ENCODE measurements at regions not wholly inside any gene's neighbourhood (a gene's known extent, or its start where the extent isn't known, plus 50 kb on each side); places are given as distances from the start of the nearest gene placed in this dataset.
"Not testable (repeated sequence)": the region's sequence is repeated elsewhere in the genome, so short reads cannot be mapped to it uniquely, and the experiment has no call there.

GRCh38 chrX:144612076-144612475 is 635.2 kb upstream of the SPANXN1 start:
- no peaks in the 10 kb centered on the region for H3K4me1 ChIP-seq
- no peaks in the 10 kb centered on the region for H3K9me3 ChIP-seq
- no peak overlapping the region for H3K27ac ChIP-seq
- H3K36me3 ChIP-seq, result no peaks in the 10 kb centered on the region
- no peak for DNase-seq (ENCODE audit: low spot score)
- no peak for TF ChIP-seq CTCF (IDR thresholded peaks at IDR 0.05)
- H3K27me3 ChIP-seq, result no peaks in the 10 kb centered on the region
- no peak overlapping the region for H3K4me3 ChIP-seq

- no peak overlapping the region for H3K27ac ChIP-seq
- no peak overlapping the region for H3K4me3 ChIP-seq
- no peaks in the 10 kb centered on the region for H3K36me3 ChIP-seq
- no peak for TF ChIP-seq CTCF (IDR thresholded peaks at IDR 0.05)
- no peaks in the 10 kb centered on the region for H3K27me3 ChIP-seq
- H3K4me1 ChIP-seq, result no peaks in the 10 kb centered on the region
- no peaks in the 10 kb centered on the region for H3K9me3 ChIP-seq
- no peak for DNase-seq (ENCODE audit: low spot score)
Measured at GRCh38 chrX:144616317-144616716, 631.0 kb upstream of the SPANXN1 start.

GRCh38 chrX:144627947-144628346 is 619.4 kb upstream of the SPANXN1 start:
- Histone ChIP-seq H3K9me3 (no peaks in the 10 kb centered on the region), H3K27ac (no peak overlapping the region), H3K4me3 (no peak overlapping the region), H3K4me1 (no peaks in the 10 kb centered on the region), H3K27me3 (no peaks in the 10 kb centered on the region), H3K36me3 (no peaks in the 10 kb centered on the region)
- no peak for TF ChIP-seq CTCF (IDR thresholded peaks at IDR 0.05)
- DNase-seq (ENCODE audit: low spot score), result no peak

- H3K4me3 ChIP-seq, H3K36me3 ChIP-seq: not testable (repeated sequence)
Measured at GRCh38 chrX:144634451-144634850, 612.9 kb upstream of the SPANXN1 start.

GRCh38 chrX:144637731-144638130 is 609.6 kb upstream of the SPANXN1 start:
- Histone ChIP-seq H3K27ac (no peak overlapping the region), H3K4me3 (no peak overlapping the region), H3K9me3 (no peaks in the 10 kb centered on the region), H3K4me1 (no peaks in the 10 kb centered on the region), H3K36me3 (no peaks in the 10 kb centered on the region), H3K27me3 (no peaks in the 10 kb centered on the region)
- TF ChIP-seq CTCF (IDR thresholded peaks at IDR 0.05), result no peak
- no peak for DNase-seq (ENCODE audit: low spot score)

More at GRCh38 chrX:144634451-144634850, 612.9 kb upstream of the SPANXN1 start:
- H3K27me3 ChIP-seq; DNase-seq (ENCODE audit: low spot score); H3K27ac ChIP-seq; H3K4me1 ChIP-seq; H3K9me3 ChIP-seq: not testable (repeated sequence)

GRCh38 chrX:144648788-144649187 is 598.5 kb upstream of the SPANXN1 start:
- no peaks in the 10 kb centered on the region for H3K27me3 ChIP-seq
- no peaks in the 10 kb centered on the region for H3K4me1 ChIP-seq
- H3K4me3 ChIP-seq, result no peak overlapping the region
- DNase-seq (ENCODE audit: low spot score), result no peak
- no peak overlapping the region for H3K27ac ChIP-seq
- H3K36me3 ChIP-seq, result no peaks in the 10 kb centered on the region
- H3K9me3 ChIP-seq, result no peaks in the 10 kb centered on the region
- TF ChIP-seq CTCF (IDR thresholded peaks at IDR 0.05), result no peak
